CD1c-positive myeloid dendritic cell (primary cell): ENCODE measurements at regions not wholly inside any gene's neighbourhood (a gene's known extent, or its start where the extent isn't known, plus 50 kb on each side); places are given as distances from the start of the nearest gene placed in this dataset.

ENCODE experiments used
- DNase-seq: peaks from one replicate; pipeline ENCODE4 v3.0.0-alpha.2; 2016; ENCODE audit errors: extremely low spot score

- no peak for DNase-seq
Measured at GRCh38 chr7:33661430-33662160, 243.7 kb upstream of the BMPER start.

GRCh38 chr7:33666531-33666930, 238.8 kb upstream of the BMPER start:
- DNase-seq, result no peak

GRCh38 chr7:33667196-33667595, 238.1 kb upstream of the BMPER start:
- DNase-seq, result no peak

- no peak for DNase-seq
Measured at GRCh38 chr7:33669251-33669670, 236.1 kb upstream of the BMPER start.

GRCh38 chr7:33671531-33672262, 233.6 kb upstream of the BMPER start:
- DNase-seq, result no peak

- DNase-seq, result no peak
Measured at GRCh38 chr7:33673029-33673700, 232.2 kb upstream of the BMPER start.

GRCh38 chr7:33674804-33675411, 230.4 kb upstream of the BMPER start:
- no peak for DNase-seq

- no peak for DNase-seq
Measured at GRCh38 chr7:33677556-33677955, 227.8 kb upstream of the BMPER start.

- DNase-seq, result no peak
Measured at GRCh38 chr7:33678569-33679335, 226.6 kb upstream of the BMPER start.

GRCh38 chr7:33680682-33681081, 224.7 kb upstream of the BMPER start:
- DNase-seq, result no peak

GRCh38 chr7:33685503-33685902, 219.8 kb upstream of the BMPER start:
- DNase-seq, result no peak

- DNase-seq, result no peak
Measured at GRCh38 chr7:33685981-33686683, 219.2 kb upstream of the BMPER start.

- DNase-seq, result no peak
Measured at GRCh38 chr7:33687625-33688024, 217.7 kb upstream of the BMPER start.

GRCh38 chr7:33691180-33691579, 214.2 kb upstream of the BMPER start:
- DNase-seq, result no peak

GRCh38 chr7:33692956-33693355, 212.4 kb upstream of the BMPER start:
- DNase-seq, result no peak

GRCh38 chr7:33694006-33694405, 211.3 kb upstream of the BMPER start:
- no peak for DNase-seq

- no peak for DNase-seq
Measured at GRCh38 chr7:33697616-33698015, 207.7 kb upstream of the BMPER start.

GRCh38 chr7:33698041-33698440, 207.3 kb upstream of the BMPER start:
- DNase-seq, result no peak

GRCh38 chr7:33698692-33699128, 206.6 kb upstream of the BMPER start:
- no peak for DNase-seq

- DNase-seq, result no peak
Measured at GRCh38 chr7:33700001-33700899, 205.1 kb upstream of the BMPER start.
